BLaER1 (cell line): ENCODE measurements at regions not wholly inside any gene's neighbourhood (a gene's known extent, or its start where the extent isn't known, plus 50 kb on each side); places are given as distances from the start of the nearest gene placed in this dataset.

Source experiments
- H3K27ac ChIP-seq: shearing (Covaris generic); formaldehyde crosslinking; 2 replicates; pipeline ENCODE4 v1.8.1; 2022
- H3K27me3 ChIP-seq: shearing (Covaris generic); formaldehyde crosslinking; 2 replicates; pipeline ENCODE4 v1.8.1; 2022
- H3K36me3 ChIP-seq: shearing (Covaris generic); formaldehyde crosslinking; 2 replicates; pipeline ENCODE4 v1.8.1; 2022
- H3K4me1 ChIP-seq: shearing (Covaris generic); formaldehyde crosslinking; 2 replicates; pipeline ENCODE4 v1.8.1; 2022
- H3K4me2 ChIP-seq: shearing (Covaris generic); formaldehyde crosslinking; 2 replicates; pipeline ENCODE4 v1.8.1; 2022
- H3K4me3 ChIP-seq: shearing (Covaris generic); formaldehyde crosslinking; 2 replicates; pipeline ENCODE4 v1.8.1; 2022
- H3K9ac ChIP-seq: shearing (Covaris generic); formaldehyde crosslinking; 2 replicates; pipeline ENCODE4 v1.8.1; 2022
- H3K9me3 ChIP-seq: shearing (Covaris generic); formaldehyde crosslinking; 2 replicates; pipeline ENCODE4 v1.8.1; 2022
- H4K20me1 ChIP-seq: shearing (Covaris generic); formaldehyde crosslinking; 2 replicates; pipeline ENCODE4 v1.8.1; 2022
- Cebpa-rat ChIP-seq: shearing (Covaris generic); IDR thresholded peaks from 2 replicates; pipeline ENCODE4 v1.8.1; 2022

DNA sequence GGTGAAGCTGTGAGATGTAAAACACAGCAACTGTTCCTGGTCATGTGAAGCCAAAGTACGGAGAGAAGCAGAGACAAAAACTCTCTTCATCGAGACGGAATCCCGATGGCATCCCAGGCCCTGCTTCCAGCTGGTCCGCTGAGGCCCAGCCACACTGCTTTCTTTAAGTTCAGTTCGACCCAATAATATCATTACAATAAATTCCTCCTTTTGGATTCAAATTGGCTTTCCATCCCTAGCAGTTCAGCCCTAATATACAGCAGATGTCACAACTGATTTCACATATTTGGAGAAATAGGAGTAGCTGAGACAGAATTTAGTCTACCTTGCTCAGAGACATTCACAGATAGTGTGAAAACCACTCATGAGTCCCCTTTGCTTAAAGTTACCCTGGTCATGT, 98.3 kb upstream of the SPRY1 start:
- H3K4me2 ChIP-seq = no peak overlapping the region

DNA sequence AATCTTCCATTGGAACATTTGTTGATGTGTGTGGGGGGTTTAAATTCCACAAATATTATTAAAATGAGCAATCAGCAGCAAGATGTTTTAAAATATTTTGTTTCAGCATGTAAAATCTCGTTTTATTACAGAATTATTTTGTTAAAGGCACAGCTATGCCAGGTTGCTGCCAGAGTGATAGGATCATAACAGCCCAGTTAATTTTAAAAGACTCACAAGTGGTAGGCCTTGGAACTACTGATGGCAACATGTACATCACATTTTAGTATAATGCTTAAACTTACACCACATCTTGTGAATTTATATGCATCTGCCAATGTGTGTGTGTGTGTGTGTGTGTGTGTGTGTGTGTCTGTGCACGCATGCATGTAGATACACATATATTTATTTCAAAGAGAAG, 97.8 kb upstream of the SPRY1 start:
- Histone ChIP-seq H3K4me1 (peaks cover 6% of the 10 kb centered on the region), H3K4me2 (no peak overlapping the region), H3K9ac (no peak overlapping the region), H4K20me1 (no peaks in the 10 kb centered on the region), H3K27ac (no peak overlapping the region), H3K4me3 (no peak overlapping the region), H3K36me3 (no peaks in the 10 kb centered on the region), H3K27me3 (no peaks in the 10 kb centered on the region), H3K9me3 (0 out of 2 replicates have a peak, but pooled peaks cover 3% of the 10 kb centered on the region)
- no peak for TF ChIP-seq Cebpa-rat

More for the DNA sequence above, 98.3 kb upstream of the SPRY1 start:
- H3K27me3 ChIP-seq = no peaks in the 10 kb centered on the region
- H3K36me3 ChIP-seq = 0 out of 2 replicates have a peak, but pooled peaks cover 3% of the 10 kb centered on the region
- no peak overlapping the region for H3K4me3 ChIP-seq
- H3K9me3 ChIP-seq = peaks cover 6% of the 10 kb centered on the region; the same call in 1 of the 2 replicates
- H3K9ac ChIP-seq = no peak overlapping the region
- H3K27ac ChIP-seq = no peak overlapping the region
- no peaks in the 10 kb centered on the region for H4K20me1 ChIP-seq
- TF ChIP-seq Cebpa-rat = no peak
- peaks cover 6% of the 10 kb centered on the region for H3K4me1 ChIP-seq

DNA sequence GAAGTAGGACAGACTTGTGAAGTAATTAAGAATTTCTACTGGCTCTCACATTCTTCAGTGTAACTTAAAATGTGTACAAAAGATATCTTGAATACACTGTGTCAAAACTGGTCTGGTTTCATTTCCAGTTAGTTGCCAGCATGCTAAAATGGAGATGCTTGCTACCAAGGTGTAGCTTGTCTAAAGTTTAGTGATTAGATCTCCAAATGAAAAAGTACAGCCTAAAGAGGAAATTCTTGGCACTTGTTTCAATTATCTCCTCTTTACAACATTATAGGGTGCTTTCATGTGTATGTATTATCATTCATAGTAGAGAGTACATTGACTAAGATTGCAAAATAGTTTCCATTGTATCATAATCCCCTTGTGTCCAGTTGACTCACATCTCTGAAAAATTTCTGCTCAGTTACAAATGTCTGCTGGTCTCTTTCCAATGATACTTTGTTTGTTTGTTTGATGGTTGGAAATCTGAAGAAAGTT, 97.3 kb upstream of the SPRY1 start:
- Histone ChIP-seq H4K20me1 (no peaks in the 10 kb centered on the region), H3K4me1 (peaks cover 6% of the 10 kb centered on the region), H3K27me3 (no peaks in the 10 kb centered on the region), H3K36me3 (no peaks in the 10 kb centered on the region), H3K4me2 (no peak overlapping the region), H3K9ac (no peak overlapping the region), H3K4me3 (no peak overlapping the region), H3K9me3 (no peaks in the 10 kb centered on the region), H3K27ac (no peak overlapping the region)
- TF ChIP-seq Cebpa-rat = no peak

DNA sequence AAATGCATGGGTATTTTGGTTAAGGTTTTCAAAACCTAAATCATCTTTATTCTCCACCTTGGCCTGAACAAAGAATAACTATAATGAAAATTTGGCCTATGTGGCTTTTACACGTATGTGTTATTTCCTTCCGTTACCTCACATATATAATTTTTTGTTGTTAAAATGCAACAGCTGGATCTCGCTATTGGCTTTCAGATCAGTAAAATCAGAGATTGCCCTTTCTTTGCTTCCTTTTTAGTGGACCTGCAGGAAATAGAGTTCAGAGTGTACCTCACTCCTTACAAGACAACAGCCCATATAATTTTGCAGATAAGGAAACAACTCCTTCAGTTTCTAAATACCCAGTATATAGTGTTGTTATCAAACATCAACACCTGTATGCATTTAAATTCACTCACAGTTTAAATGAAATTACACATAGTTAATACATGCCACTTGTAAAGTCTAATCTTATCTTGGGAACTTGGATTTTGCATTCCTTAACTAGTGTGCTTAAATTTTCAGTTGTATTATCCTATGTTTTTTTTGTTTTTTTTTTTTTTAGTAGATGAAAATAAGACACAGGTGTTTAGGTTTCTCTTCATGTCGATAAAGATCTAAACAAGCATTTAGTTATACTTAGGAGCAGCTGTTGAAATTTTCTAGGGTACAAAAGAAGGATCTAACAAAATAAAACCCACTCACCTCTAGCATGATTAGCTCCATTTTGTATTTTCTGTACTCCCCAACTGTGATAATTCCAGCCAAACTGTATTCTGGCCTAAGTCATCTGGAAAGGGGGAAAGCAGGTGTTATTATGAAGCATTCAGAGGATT, 96.2 kb upstream of the SPRY1 start:
- no peaks in the 10 kb centered on the region for H3K27me3 ChIP-seq
- no peaks in the 10 kb centered on the region for H3K36me3 ChIP-seq
- no peak for TF ChIP-seq Cebpa-rat
- no peaks in the 10 kb centered on the region for H4K20me1 ChIP-seq
- no peak overlapping the region for H3K9ac ChIP-seq
- H3K27ac ChIP-seq = no peak overlapping the region
- no peak overlapping the region for H3K4me2 ChIP-seq
- H3K4me1 ChIP-seq = peaks cover 6% of the 10 kb centered on the region
- no peak overlapping the region for H3K4me3 ChIP-seq
- H3K9me3 ChIP-seq = no peaks in the 10 kb centered on the region

DNA sequence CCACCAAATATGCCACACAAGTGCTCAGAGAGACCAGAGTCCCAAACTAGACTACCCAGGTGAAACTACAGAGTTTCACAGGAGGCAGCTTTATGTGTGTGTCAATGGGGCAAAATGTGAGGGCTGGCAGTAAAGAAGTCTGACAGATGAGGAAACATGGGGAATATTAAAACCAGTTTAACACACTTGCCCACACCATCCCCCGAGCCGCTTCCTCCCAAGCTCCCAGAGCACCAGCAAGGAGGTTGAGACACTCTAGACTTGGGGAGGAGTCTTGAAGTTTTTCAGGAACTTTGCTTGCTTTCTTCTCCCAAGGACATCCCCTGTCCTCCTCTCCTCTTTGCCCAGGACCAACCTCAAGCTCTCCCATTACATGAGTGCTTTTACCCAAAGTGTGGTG, 94.7 kb upstream of the SPRY1 start:
- H4K20me1 ChIP-seq = no peaks in the 10 kb centered on the region
- H3K9ac ChIP-seq = no peak overlapping the region
- H3K4me1 ChIP-seq = peaks cover 6% of the 10 kb centered on the region
- no peak overlapping the region for H3K27ac ChIP-seq
- H3K4me3 ChIP-seq = no peak overlapping the region
- no peaks in the 10 kb centered on the region for H3K36me3 ChIP-seq
- no peaks in the 10 kb centered on the region for H3K27me3 ChIP-seq
- H3K4me2 ChIP-seq = peak overlapping the region; percentile 29; the same call in 1 of the 2 replicates
- TF ChIP-seq Cebpa-rat = no peak
- no peaks in the 10 kb centered on the region for H3K9me3 ChIP-seq

DNA sequence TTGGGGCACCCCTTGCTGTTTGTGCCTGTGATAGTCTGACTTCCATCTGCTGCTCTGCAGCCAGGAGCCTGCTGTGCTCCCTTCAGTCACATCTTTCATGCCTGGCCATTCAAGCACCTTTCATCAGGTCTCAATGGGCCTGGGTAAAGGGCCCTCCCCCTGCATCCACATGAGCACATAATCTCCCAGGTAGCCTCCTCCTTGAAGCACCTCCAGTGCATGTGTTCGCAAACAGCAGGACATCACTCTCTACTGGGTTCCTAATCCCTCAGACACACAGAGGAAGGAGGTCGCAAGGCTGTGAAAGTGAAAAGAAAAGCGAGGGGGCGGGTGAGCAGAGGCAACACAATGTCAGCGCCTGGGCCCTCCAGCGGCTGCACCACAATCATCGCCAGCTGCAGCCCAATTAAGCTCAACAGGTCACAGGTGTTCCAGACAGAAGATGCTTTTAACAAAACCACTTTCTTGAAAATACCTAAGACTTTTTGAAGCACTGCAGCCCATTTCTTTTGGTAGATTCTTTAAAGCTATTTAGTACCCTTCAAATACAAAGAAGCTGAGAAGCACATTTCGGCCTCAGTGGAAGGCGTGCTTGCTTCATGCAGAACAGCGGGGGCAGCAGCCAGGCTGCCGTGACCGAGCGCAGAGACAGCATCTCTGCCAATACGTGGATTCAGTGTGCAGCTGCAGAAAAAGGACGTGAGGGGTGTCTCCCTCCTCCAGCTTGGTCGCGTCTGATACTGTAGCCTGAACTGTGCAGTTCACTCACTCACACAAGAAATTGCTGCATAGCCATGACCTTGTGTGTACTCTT, 92.2 kb upstream of the SPRY1 start:
- H3K4me3 ChIP-seq = no peak overlapping the region
- H3K27me3 ChIP-seq = no peaks in the 10 kb centered on the region
- H3K9ac ChIP-seq = no peak overlapping the region
- no peak overlapping the region for H3K4me2 ChIP-seq
- peaks cover 6% of the 10 kb centered on the region for H3K4me1 ChIP-seq
- H4K20me1 ChIP-seq = no peaks in the 10 kb centered on the region
- no peak overlapping the region for H3K27ac ChIP-seq
- TF ChIP-seq Cebpa-rat = no peak
- H3K36me3 ChIP-seq = no peaks in the 10 kb centered on the region
- H3K9me3 ChIP-seq = no peaks in the 10 kb centered on the region

DNA sequence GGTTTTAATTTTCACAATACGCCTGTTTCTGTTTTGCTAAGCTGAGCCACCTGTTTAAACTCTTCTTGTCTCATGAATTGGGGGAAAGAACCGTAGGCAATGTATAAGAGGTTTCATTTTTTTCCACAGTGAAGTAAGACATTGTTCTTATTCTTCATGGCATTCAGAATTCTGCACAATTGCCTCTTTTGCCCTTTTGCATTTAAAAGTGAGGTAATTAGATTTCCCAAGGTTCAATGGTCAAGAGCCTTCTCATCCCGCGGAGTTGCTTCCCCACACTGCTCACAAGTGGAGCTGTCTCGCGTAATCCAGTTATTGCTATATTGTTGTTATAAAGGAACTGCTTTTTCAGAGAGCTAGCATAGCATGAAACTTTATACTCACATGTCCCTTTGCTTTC, 90.9 kb upstream of the SPRY1 start:
- Histone ChIP-seq H3K27ac (no peak overlapping the region), H4K20me1 (no peaks in the 10 kb centered on the region), H3K36me3 (no peaks in the 10 kb centered on the region), H3K4me2 (no peak overlapping the region), H3K27me3 (no peaks in the 10 kb centered on the region), H3K4me3 (no peak overlapping the region), H3K9ac (no peak overlapping the region), H3K9me3 (no peaks in the 10 kb centered on the region), H3K4me1 (peaks cover 6% of the 10 kb centered on the region)
- no peak for TF ChIP-seq Cebpa-rat

DNA sequence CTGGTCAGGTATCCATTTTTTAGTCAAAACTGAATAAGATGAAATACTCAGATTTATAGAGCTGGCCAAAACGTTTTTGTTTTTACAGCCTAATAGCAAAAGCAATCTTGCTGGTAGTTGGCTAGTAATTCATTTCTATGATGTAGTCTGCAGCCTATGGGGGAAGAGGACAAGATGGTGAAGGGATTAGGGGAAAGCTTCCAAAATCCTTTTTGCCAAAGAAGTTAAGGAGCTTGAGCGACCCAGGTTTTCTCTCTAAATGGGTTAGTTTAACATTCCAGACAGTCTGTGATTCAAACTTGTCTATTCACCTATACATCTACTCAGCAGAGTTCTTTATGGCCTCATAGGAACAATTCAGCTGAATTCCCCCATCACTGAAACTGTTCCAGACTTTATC, 89.8 kb upstream of the SPRY1 start:
- Histone ChIP-seq H3K4me3 (no peak overlapping the region), H3K36me3 (no peaks in the 10 kb centered on the region), H3K27me3 (no peaks in the 10 kb centered on the region), H3K9ac (no peak overlapping the region), H3K4me2 (no peak overlapping the region), H3K4me1 (peaks cover 3% of the 10 kb centered on the region), H3K27ac (no peak overlapping the region), H4K20me1 (no peaks in the 10 kb centered on the region), H3K9me3 (no peaks in the 10 kb centered on the region)
- TF ChIP-seq Cebpa-rat = no peak

DNA sequence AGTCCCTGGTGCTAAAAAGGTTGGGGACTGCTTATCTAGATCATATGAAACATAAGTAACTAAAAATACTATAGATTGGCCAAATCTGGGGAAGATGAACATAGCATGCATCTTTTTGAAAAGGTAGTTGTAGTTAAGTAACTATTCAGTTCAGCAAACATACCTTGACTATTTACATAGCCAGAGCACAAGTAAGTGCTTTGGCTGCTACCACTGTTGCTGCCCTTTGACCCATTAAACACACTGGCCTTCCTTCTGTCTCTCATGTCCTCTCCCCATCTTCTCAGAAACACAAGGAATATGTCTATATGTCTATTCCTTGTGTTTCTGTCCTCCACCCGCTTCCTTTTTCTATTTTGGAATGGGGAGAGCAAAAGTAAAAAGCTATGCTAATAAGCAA, 87.9 kb upstream of the SPRY1 start:
- Histone ChIP-seq H3K27me3 (no peaks in the 10 kb centered on the region), H3K9ac (no peak overlapping the region), H3K27ac (no peak overlapping the region), H3K4me3 (no peak overlapping the region), H3K4me2 (no peak overlapping the region), H3K9me3 (no peaks in the 10 kb centered on the region), H4K20me1 (no peaks in the 10 kb centered on the region), H3K4me1 (no peaks in the 10 kb centered on the region), H3K36me3 (no peaks in the 10 kb centered on the region)
- no peak for TF ChIP-seq Cebpa-rat

DNA sequence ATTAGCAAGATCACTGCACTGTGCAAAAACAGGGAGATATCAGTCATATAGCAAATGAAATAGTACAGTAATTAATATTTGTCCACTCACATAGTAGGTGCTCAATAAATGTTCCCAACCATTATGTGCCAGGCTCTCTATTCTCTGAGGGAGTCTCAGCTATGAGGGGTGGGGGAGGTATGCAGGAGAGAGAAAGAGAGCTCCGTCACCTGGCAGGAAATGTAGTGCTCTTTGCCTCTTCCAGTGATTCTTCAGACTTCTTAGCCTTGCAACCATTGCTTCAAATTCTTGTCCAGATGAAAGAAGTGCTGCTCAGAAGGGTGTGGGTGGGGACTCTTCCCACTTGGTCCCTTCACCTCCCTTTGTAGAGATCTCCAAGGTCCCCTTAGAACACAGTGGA, 84.5 kb upstream of the SPRY1 start:
- Histone ChIP-seq H3K9me3 (no peaks in the 10 kb centered on the region; the same call in 1 of the 2 replicates), H3K27me3 (no peaks in the 10 kb centered on the region), H3K27ac (no peak overlapping the region), H3K4me3 (no peak overlapping the region), H4K20me1 (no peaks in the 10 kb centered on the region), H3K4me1 (no peaks in the 10 kb centered on the region), H3K9ac (no peak overlapping the region), H3K4me2 (no peak overlapping the region), H3K36me3 (0 out of 2 replicates have a peak, but pooled peaks cover 7% of the 10 kb centered on the region)
- no peak for TF ChIP-seq Cebpa-rat
